IMR-90 (cell line): ENCODE measurements at regions not wholly inside any gene's neighbourhood (a gene's known extent, or its start where the extent isn't known, plus 50 kb on each side); places are given as distances from the start of the nearest gene placed in this dataset.

ENCODE experiments used
- BHLHE40 ChIP-seq: fragments of 150-350 bp; IDR thresholded peaks from 2 replicates; pipeline ENCODE4 v1.6.1; 2016; ENCODE audit warnings: mild to moderate bottlenecking, low read depth, low read length
- CEBPB ChIP-seq: IDR thresholded peaks from 2 replicates; pipeline ENCODE4 v1.6.1; 2012; ENCODE audit warnings: low read depth, low read length, improper control_type of control experiment
- CHD1 ChIP-seq: IDR thresholded peaks from 2 replicates; pipeline ENCODE4 v1.6.1; 2012; ENCODE audit warnings: low read depth, low read length, improper control_type of control experiment
- FOS ChIP-seq: fragments of 150-350 bp; IDR thresholded peaks from 2 replicates; pipeline ENCODE4 v1.6.1; 2016; ENCODE audit warnings: low read depth, low read length
- MAFK ChIP-seq: IDR thresholded peaks from 2 replicates; pipeline ENCODE4 v1.6.1; 2012; ENCODE audit warnings: low read depth, low read length, improper control_type of control experiment
- MXI1 ChIP-seq: IDR thresholded peaks from 2 replicates; pipeline ENCODE4 v1.6.1; 2012; ENCODE audit warnings: low read depth, mild to moderate bottlenecking, low read length, moderate library complexity, borderline replicate concordance
- POLR2A ChIP-seq: IDR thresholded peaks from 2 replicates; pipeline ENCODE4 v1.6.1; 2012; ENCODE audit warnings: mild to moderate bottlenecking, low read depth, low read length
- RAD21 ChIP-seq: IDR thresholded peaks from 2 replicates; pipeline ENCODE4 v1.6.1; 2012; ENCODE audit warnings: low read length, improper control_type of control experiment
- RFX5 ChIP-seq: IDR thresholded peaks from 2 replicates; pipeline ENCODE4 v1.8.0; 2012; ENCODE audit warnings: low read depth, mild to moderate bottlenecking, low read length, moderate library complexity
- SMC3 ChIP-seq: fragments of 150-350 bp; IDR thresholded peaks from 2 replicates; pipeline ENCODE4 v1.6.1; 2016; ENCODE audit warnings: low read depth, mild to moderate bottlenecking, antibody characterized with exemption, low read length, moderate library complexity
- TF ChIP-seq, protein P1 (sequence below): conservative IDR thresholded peaks from 2 replicates; pipeline ENCODE4 v1.5.1; 2012; ENCODE audit warnings: mild to moderate bottlenecking, low read depth, low read length, improper control_type of control experiment
- TF ChIP-seq, protein P2 (sequence below): fragments of 150-350 bp; IDR thresholded peaks from 2 replicates; pipeline ENCODE4 v1.6.1; 2017; ENCODE audit warnings: mild to moderate bottlenecking, antibody characterized with exemption, low read length, low read depth
- TF ChIP-seq, protein P3 (sequence below): fragments of 150-350 bp; IDR thresholded peaks from 2 replicates; pipeline ENCODE4 v1.6.1; 2016; ENCODE audit warnings: low read depth, mild to moderate bottlenecking, low read length, moderate library complexity, borderline replicate concordance

DNA sequence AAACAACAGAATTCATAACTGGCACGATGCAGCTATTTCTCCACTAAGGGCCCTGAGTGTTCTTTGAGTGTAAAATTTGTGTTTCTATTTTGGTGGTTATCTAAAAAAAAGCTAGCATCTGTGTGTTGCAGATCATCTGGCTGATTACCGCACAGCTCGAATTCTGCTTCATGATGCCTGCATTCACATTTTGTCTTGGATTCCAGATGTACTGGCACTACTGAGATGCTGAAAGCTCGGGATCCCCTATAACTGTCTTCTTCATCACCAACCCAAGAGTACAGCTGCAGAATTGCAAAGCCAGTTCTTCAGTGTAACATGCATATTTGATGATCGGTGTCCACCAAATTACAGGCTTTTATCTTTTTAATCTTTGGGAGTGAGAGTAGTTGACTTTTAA is 51.6 kb upstream of the ZNF532 start:
- TF ChIP-seq, protein P1, sequence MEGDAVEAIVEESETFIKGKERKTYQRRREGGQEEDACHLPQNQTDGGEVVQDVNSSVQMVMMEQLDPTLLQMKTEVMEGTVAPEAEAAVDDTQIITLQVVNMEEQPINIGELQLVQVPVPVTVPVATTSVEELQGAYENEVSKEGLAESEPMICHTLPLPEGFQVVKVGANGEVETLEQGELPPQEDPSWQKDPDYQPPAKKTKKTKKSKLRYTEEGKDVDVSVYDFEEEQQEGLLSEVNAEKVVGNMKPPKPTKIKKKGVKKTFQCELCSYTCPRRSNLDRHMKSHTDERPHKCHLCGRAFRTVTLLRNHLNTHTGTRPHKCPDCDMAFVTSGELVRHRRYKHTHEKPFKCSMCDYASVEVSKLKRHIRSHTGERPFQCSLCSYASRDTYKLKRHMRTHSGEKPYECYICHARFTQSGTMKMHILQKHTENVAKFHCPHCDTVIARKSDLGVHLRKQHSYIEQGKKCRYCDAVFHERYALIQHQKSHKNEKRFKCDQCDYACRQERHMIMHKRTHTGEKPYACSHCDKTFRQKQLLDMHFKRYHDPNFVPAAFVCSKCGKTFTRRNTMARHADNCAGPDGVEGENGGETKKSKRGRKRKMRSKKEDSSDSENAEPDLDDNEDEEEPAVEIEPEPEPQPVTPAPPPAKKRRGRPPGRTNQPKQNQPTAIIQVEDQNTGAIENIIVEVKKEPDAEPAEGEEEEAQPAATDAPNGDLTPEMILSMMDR: no peak
- TF ChIP-seq SMC3 (no peak), MXI1 (no peak), POLR2A (no peak), RAD21 (no peak), RFX5 (no peak), CHD1 (no peak), CEBPB (no peak), BHLHE40 (no peak), MAFK (no peak), FOS (no peak)
- TF ChIP-seq, protein P2, sequence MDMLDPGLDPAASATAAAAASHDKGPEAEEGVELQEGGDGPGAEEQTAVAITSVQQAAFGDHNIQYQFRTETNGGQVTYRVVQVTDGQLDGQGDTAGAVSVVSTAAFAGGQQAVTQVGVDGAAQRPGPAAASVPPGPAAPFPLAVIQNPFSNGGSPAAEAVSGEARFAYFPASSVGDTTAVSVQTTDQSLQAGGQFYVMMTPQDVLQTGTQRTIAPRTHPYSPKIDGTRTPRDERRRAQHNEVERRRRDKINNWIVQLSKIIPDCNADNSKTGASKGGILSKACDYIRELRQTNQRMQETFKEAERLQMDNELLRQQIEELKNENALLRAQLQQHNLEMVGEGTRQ: no peak
- TF ChIP-seq, protein P3, sequence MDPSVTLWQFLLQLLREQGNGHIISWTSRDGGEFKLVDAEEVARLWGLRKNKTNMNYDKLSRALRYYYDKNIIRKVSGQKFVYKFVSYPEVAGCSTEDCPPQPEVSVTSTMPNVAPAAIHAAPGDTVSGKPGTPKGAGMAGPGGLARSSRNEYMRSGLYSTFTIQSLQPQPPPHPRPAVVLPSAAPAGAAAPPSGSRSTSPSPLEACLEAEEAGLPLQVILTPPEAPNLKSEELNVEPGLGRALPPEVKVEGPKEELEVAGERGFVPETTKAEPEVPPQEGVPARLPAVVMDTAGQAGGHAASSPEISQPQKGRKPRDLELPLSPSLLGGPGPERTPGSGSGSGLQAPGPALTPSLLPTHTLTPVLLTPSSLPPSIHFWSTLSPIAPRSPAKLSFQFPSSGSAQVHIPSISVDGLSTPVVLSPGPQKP: no peak
